Tibial artery (tissue), 4 donors: ENCODE measurements at regions not wholly inside any gene's neighbourhood (a gene's known extent, or its start where the extent isn't known, plus 50 kb on each side); places are given as distances from the start of the nearest gene placed in this dataset.
"Not testable (repeated sequence)": the region's sequence is repeated elsewhere in the genome, so short reads cannot be mapped to it uniquely, and the experiment has no call there.

ENCODE experiments used
- DNase-seq, 2 donors: peaks; one replicate each; pipeline ENCODE4 v3.0.0-alpha.2; 2019
- H3K27ac ChIP-seq, 2 donors: fragments of 200-600 bp; sonication (generic) in 1 of 2; 1 replicate in 1 of 2; 2 replicates in 1 of 2; pipeline ENCODE4 v1.5.1; 2018 to 2019; ENCODE audit warnings: mild to moderate bottlenecking in 1 of 2
- H3K27me3 ChIP-seq, 2 donors: fragments of 200-600 bp; sonication (generic) in 1 of 2; one replicate each; pipeline versions ENCODE4 v1.5.1 to v1.6.0; 2016 to 2019
- H3K36me3 ChIP-seq, 3 donors: fragments of 200-600 bp; sonication (generic) in 2 of 3; one replicate each; pipeline ENCODE4 v1.5.1; 2016 to 2019; ENCODE audit warnings: mild to moderate bottlenecking in 2 of 3
- H3K4me1 ChIP-seq, 4 donors: fragments of 200-600 bp; sonication (generic) in 2 of 4; 1 replicate in 3 of 4; 2 replicates in 1 of 4; pipeline ENCODE4 v1.5.1; 2016 to 2019
- H3K4me3 ChIP-seq, 2 donors: fragments of 200-600 bp; sonication (generic) in 1 of 2; 1 replicate in 1 of 2; 2 replicates in 1 of 2; pipeline ENCODE4 v1.5.1; 2018 to 2019; ENCODE audit warnings: mild to moderate bottlenecking in 2 of 2
- H3K9me3 ChIP-seq, 3 donors: fragments of 200-600 bp; sonication (generic) in 1 of 3; one replicate each; pipeline ENCODE4 v1.5.1; 2016 to 2019
- CTCF ChIP-seq, 2 experiments: fragments of 200-600 bp in 1 of 2; fragments of 450-650 bp in 1 of 2; IDR thresholded peaks; one replicate each; pipeline ENCODE4 v1.5.1; 2017 to 2019; ENCODE audit warnings: antibody characterized with exemption in 2 of 2, mild to moderate bottlenecking in 1 of 2, moderate library complexity in 1 of 2
- intact Hi-C: fragments of 100-400 bp; cut with DNase I; formaldehyde crosslinking; loops from one replicate; pipeline ENCODE4 v1.15.0; 2023; ENCODE audit warnings: low total_unique reads

- no peaks in the 10 kb centered on the region for H3K36me3 ChIP-seq
- no peak overlapping the region for H3K27ac ChIP-seq
- no peak for DNase-seq
- no peak for TF ChIP-seq CTCF (IDR thresholded peaks at IDR 0.05)
- H3K27me3 ChIP-seq = no peaks in the 10 kb centered on the region
- intact Hi-C loops = no loop called here
- H3K4me1 ChIP-seq = no peaks in the 10 kb centered on the region
- no peak overlapping the region for H3K4me3 ChIP-seq
- peaks cover 0 to 5% (median 0%) of the 10 kb centered on the region in 3 donors for H3K9me3 ChIP-seq
Observed at GRCh38 chr12:85626001-85626783, 210.0 kb downstream of the RASSF9 start.

- Histone ChIP-seq H3K27ac (no peak overlapping the region), H3K4me1 (no peaks in the 10 kb centered on the region), H3K36me3 (no peaks in the 10 kb centered on the region), H3K4me3 (no peak overlapping the region), H3K9me3 (peaks cover 0 to 5% (median 0%) of the 10 kb centered on the region in 3 donors), H3K27me3 (no peaks in the 10 kb centered on the region)
- no peak for DNase-seq
- no peak for TF ChIP-seq CTCF (IDR thresholded peaks at IDR 0.05)
- intact Hi-C loops = no loop called here
Observed at GRCh38 chr12:85626784-85627171, 209.4 kb downstream of the RASSF9 start.

- Histone ChIP-seq H3K27ac (no peak overlapping the region), H3K36me3 (no peaks in the 10 kb centered on the region), H3K9me3 (peaks cover 0 to 5% (median 0%) of the 10 kb centered on the region in 3 donors), H3K27me3 (no peaks in the 10 kb centered on the region), H3K4me3 (no peak overlapping the region), H3K4me1 (no peaks in the 10 kb centered on the region)
- no peak for DNase-seq
- TF ChIP-seq CTCF (IDR thresholded peaks at IDR 0.05) = no peak
- intact Hi-C loops = no loop called here
Observed at GRCh38 chr12:85627584-85627983, 208.6 kb downstream of the RASSF9 start.

- H3K27ac ChIP-seq, intact Hi-C loops, H3K9me3 ChIP-seq, H3K27me3 ChIP-seq, H3K4me3 ChIP-seq, H3K36me3 ChIP-seq, H3K4me1 ChIP-seq, DNase-seq: not testable (repeated sequence)
Observed at GRCh38 chr12:85628562-85628961, 207.6 kb downstream of the RASSF9 start.

GRCh38 chr12:85630851-85631250 is 205.4 kb downstream of the RASSF9 start:
- intact Hi-C loops = no loop called here
- Histone ChIP-seq H3K27me3 (no peaks in the 10 kb centered on the region), H3K27ac (no peak overlapping the region), H3K4me1 (no peaks in the 10 kb centered on the region), H3K9me3 (peaks cover 0 to 5% (median 0%) of the 10 kb centered on the region in 3 donors), H3K36me3 (no peaks in the 10 kb centered on the region), H3K4me3 (no peak overlapping the region)
- TF ChIP-seq CTCF (IDR thresholded peaks at IDR 0.05) = no peak
- DNase-seq = no peak

- TF ChIP-seq CTCF (IDR thresholded peaks at IDR 0.05) = no peak
- Histone ChIP-seq H3K27me3 (no peaks in the 10 kb centered on the region), H3K9me3 (peaks cover 0 to 5% (median 0%) of the 10 kb centered on the region in 3 donors), H3K27ac (no peak overlapping the region), H3K36me3 (no peaks in the 10 kb centered on the region), H3K4me1 (no peaks in the 10 kb centered on the region), H3K4me3 (no peak overlapping the region)
- intact Hi-C loops = no loop called here
- no peak for DNase-seq
Observed at GRCh38 chr12:85632390-85632789, 203.8 kb downstream of the RASSF9 start.
